RWPE1 (cell line): ENCODE measurements at regions not wholly inside any gene's neighbourhood (a gene's known extent, or its start where the extent isn't known, plus 50 kb on each side); places are given as distances from the start of the nearest gene placed in this dataset.

Source experiments
- CTCF ChIA-PET: fragments of 350-600 bp; sonication (Branson Sonifier 250); formaldehyde crosslinking; extraction: SDS; loops from one replicate; lab custom pipeline; 2021; lab: Yijun Ruan, JAX
- POLR2A ChIA-PET: fragments of 400-600 bp; formaldehyde crosslinking; extraction: SDS; loops from one replicate; lab custom pipeline; 2020; ENCODE audit warnings: antibody characterized with exemption; ENCODE audit not compliant: low non-redundant PET; lab: Yijun Ruan, JAX
- DNase-seq: peaks from one replicate; pipeline ENCODE4 v3.0.0; 2012; ENCODE audit warnings: low spot score
- H3K27ac ChIP-seq: fragments of 450-650 bp; 2 replicates; pipeline ENCODE4 v1.5.1; 2017
- CTCF ChIP-seq: fragments of 450-650 bp; conservative IDR thresholded peaks from 2 replicates; pipeline ENCODE4 v1.5.1; 2017; ENCODE audit warnings: low read depth, mild to moderate bottlenecking

DNA sequence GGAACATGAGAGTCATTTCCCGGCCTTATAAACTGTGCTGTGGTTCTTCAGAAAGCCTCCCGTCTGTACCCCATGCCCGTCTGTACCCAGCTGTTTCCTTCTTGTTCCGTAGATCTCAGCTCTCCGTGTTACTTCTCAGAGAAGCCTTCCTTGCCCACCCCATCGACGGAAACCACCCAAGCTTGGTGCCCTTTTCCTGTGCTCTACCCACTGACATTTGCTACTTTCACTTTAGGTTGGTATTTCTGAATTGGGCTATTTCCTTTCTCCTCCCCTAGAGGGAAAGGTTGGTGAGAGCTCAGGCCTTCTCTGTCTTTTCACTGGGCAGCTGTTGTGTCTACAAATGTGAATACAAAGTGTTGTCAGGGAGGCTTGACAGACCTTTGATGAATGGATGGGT, 764.5 kb upstream of the ADAMTS16 start:
- CTCF ChIA-PET = no interaction called here
- no peak for DNase-seq
- TF ChIP-seq CTCF = no peak
- no peak overlapping the region for H3K27ac ChIP-seq
- POLR2A ChIA-PET = no interaction called here

DNA sequence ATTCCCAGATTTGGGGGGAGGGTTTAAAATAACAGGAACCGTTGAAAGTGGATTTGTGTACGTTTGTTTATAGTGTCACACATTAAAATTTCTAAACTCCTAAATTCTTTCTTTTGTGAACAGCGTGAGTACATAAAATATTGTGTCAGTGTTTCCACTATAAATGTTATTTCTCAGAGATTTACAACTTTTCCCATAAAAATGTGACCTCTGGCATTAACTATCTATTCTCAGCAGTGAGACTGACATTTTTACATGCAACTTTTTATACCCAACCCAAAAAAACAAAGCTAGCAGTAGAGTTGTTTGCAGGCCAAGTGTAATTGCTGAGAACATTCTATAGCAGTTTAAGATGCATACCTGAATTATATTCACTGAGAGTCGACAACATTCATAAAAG, 757.0 kb upstream of the ADAMTS16 start:
- no peak for DNase-seq
- H3K27ac ChIP-seq = no peak overlapping the region
- POLR2A ChIA-PET = no interaction called here
- TF ChIP-seq CTCF = no peak
- CTCF ChIA-PET = no interaction called here

- POLR2A ChIA-PET = no interaction called here
Observed at GRCh38 chr5:4383518-4384198, 756.5 kb upstream of the ADAMTS16 start.

GRCh38 chr5:4384649-4385048, 755.5 kb upstream of the ADAMTS16 start:
- CTCF ChIA-PET = no interaction called here
- TF ChIP-seq CTCF = no peak
- no peak for DNase-seq
- POLR2A ChIA-PET = no interaction called here
- H3K27ac ChIP-seq = no peak overlapping the region

More at GRCh38 chr5:4383518-4384198, 756.5 kb upstream of the ADAMTS16 start:
- no peak for DNase-seq
- CTCF ChIA-PET = no interaction called here
- no peak for TF ChIP-seq CTCF
- no peak overlapping the region for H3K27ac ChIP-seq

DNA sequence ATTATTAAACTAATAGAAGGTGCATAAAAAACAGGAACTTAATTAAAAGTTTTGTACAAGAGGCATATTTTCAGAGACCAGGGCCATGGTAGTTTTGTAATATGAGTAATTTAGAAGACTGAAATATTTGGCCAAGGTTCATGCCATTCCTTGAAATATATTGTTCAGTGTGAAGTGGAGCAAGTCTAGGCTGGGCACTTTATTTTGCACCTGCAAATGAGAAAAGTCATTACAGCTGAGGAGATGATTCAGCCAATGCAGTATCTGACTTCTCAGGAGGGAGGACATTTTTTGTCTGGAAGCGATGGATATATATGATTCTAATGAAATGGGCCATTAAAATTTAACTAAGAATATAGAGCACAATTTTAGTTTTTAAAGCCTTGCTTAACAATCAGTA, 754.0 kb upstream of the ADAMTS16 start:
- no peak for DNase-seq
- no peak for TF ChIP-seq CTCF
- peak overlapping the region; percentile 74; the same call in 1 of the 2 replicates for H3K27ac ChIP-seq
- ChIA-PET POLR2A (no interaction called here), CTCF (no interaction called here)

DNA sequence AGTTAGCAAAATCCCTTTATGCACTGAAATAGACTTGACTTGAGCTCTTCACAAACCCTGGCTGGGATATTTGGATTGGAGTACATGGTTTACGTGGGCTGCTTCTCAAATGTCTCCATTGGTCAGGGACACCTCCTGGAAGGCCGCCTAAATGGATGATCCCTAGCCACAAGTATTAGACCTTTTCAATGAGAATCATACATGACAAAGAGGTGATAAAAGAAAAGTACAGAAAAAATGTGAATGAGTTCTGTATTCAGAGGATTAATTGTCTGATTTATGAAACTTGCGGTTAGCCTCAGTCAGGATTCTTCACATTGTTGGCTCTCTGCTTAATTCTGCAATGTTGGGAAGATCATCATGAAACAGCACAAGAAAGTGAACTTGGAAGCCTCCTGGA, 752.8 kb upstream of the ADAMTS16 start:
- ChIA-PET CTCF (no interaction called here), POLR2A (no interaction called here)
- no peak overlapping the region for H3K27ac ChIP-seq
- TF ChIP-seq CTCF = no peak
- DNase-seq = no peak
